ENCODE measurements at regions not wholly inside any gene's neighbourhood (a gene's known extent, or its start where the extent isn't known, plus 50 kb on each side); places are given as distances from the start of the nearest gene placed in this dataset.

DNA sequence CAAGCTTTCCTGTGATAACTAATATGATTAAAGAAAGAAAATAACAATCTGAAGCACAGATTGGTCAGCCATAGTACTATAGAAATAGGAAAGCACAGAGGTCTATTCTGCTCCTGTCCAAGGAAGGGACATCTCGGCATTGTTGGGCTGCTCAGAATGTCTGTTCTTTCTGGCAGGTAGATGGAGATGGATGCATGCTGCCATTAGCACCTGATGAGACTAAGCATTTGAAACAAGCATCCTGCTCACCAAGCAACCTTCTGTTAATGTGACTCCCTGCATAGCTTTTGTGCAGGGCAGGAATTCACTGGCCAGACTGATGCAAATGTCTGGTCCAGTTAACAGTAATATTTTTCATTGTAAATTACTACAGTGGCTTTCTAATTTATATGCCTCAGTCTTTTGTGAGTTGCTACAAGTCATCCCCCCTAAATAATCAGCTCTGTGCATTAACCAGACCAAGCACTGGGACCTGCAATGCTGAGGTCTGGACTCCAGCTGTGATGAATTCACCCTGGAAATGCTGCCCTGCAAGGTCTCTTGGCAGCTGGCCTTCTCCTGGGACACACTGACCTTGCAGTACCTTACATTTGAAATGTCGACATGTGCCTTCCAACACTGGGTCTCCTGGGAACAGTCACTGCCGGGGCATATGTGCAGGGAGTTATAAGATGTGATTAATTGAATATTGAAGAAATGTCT is 1123.7 kb downstream of the IGSF11 start:
- DNase-seq, result no peak

DNA sequence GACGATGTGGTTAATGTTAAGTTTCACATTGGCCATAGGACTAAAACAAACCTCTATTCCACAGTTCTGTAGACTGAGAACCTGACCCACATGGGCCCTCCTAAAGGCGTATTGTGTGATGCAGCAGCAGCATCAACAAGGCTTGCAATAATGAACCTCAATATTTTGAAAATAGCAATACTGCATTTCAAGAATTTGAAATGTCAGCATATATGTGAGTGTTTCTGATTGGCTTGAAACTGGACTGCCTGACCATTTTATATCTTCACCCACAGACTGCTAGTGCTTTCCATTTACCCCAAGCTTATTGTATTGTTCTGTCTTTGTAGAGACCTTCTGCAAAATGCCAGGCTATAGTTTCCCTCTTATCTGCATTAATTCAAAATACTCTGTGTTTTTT is 1122.3 kb downstream of the IGSF11 start:
- DNase-seq, result no peak

DNA sequence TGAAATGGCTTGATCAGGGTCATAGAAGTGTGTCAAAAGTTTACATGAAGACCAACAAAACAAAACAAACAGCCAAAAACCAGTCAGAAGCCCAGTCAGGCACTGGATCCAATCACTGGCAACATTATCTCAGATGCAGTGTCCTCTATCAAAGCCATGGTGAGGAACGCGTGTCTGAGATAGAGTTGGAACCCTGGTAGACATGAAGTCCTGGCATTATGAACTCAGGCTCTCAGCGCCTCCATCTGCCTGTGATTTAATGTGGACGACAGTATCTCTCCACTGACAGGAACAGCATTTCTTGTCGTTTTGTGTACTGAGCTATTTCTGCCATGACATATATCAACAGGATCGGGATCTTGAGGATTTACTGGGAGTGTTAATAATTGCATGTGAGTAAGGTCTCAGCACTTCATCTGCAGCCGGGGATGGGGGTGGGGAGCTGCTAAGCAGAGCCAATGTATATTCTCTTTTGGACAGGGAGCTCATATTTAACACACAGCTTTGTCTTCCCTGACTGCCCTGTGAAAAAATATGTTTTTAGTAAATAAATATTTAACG is 1120.0 kb downstream of the IGSF11 start:
- DNase-seq, result no peak

DNA sequence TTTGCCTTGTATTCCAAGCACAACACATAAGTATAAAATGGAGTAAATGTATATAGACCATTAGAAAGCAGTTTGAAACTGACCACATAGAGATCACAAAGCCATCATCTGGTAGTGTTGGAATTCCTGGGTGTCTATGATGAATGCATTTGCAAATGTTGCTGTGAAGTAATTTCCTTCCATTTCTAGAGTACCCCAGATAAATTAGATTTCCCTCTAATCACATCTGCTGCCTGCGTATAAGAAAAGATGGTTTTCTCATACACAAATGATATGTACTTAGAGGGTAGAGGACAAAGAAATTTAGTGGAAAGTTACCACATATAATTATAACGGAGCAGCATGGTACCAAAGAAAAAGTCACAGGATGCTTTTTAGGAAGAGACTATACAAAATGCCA is 1117.8 kb downstream of the IGSF11 start:
- DNase-seq, result no peak

DNA sequence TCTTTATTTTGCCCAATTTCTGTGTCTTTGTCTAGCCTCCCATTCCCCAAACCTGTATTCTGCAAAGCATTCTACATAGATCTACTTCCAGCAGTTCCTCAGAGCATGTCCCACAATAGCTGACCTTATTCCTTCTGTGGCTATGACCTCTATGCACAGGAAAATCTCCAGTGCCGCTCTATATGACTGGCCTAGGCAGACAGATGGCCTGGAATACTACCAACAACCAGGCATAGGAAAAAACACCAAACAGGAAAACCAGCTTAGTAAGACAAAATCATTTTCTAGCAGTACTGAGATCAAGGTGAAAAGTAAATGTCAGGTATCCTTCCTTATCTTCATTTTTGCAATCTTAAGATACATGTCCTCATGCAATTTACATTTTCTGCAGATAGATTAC is 1115.0 kb downstream of the IGSF11 start:
- DNase-seq, result no peak

- DNase-seq, result no peak
These were observed 1114.3 kb downstream of the IGSF11 start for GRCh38 chr3:117920253-117920898.

DNA sequence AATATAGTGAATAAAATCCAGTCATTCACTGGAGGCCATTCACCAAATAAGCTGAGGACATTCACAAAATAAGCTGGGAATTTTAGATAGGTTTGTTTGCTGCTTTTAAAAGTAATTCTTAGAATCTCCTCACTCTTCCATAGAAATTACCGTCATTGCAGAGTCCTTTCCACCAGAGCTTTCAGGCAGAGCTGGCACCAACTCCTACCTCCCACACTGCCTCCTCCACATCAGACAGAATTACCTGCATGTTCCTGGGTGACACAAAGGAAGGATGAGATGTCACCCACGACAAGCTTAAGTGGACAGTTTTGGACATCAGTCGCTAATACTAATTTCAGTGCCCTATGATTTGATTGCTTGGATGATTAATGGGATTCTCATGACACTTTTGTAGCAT is 1113.2 kb downstream of the IGSF11 start:
- no peak for DNase-seq

DNA sequence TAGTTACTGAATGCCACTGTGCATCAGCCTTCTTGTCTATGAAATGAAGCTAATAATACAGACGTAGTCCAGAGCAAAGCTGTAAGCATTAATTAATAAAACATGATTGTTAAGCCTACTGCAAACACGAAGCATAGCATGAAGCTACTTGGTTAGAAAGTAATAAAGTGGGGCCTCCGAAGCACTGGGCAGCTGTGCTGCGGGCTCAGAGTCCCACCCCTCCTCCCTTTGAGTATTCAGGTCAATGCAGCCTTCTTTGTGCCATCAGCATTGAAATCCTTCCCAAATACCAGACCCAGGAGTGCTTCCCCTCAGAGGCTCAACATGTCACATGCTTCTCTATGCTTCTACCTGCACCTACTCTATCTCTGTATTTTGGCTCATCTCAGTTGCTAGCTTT is 1112.6 kb downstream of the IGSF11 start:
- DNase-seq, result no peak

GRCh38 chr3:117926819-117927218 is 1107.8 kb downstream of the IGSF11 start:
- DNase-seq, result no peak

- no peak for DNase-seq
These were observed 1106.8 kb downstream of the IGSF11 start for GRCh38 chr3:117927825-117928224.

- no peak for DNase-seq
These were observed 1105.8 kb downstream of the IGSF11 start for GRCh38 chr3:117928836-117929235.

- no peak for DNase-seq
These were observed 1102.2 kb downstream of the IGSF11 start for GRCh38 chr3:117932441-117932840.

- no peak for DNase-seq
These were observed 1098.5 kb downstream of the IGSF11 start for GRCh38 chr3:117936159-117936558.

- no peak for DNase-seq
These were observed 1095.7 kb downstream of the IGSF11 start for GRCh38 chr3:117938974-117939373.

- no peak for DNase-seq
These were observed 1095.1 kb downstream of the IGSF11 start for GRCh38 chr3:117939425-117940027.

DNA sequence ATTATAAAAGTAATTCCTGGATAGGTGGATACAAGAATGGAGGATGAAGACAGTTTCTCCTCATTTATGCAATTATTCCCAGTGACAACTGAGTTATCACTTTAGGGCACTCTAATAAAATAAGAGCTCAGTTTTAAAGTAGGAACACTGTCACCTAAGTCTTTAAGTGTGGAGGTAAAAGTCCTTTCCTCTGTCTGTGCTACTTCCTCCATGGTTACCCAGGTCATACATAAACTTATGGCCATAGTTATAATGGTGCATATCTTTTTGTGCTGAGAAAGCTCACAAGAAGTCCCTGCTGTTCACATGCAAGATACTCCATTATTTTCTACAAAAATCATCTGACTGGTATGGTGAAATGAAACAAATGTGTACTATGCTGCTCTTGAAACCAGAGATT is 1093.6 kb downstream of the IGSF11 start:
- DNase-seq, result no peak

GRCh38 chr3:117941756-117942155 is 1092.9 kb downstream of the IGSF11 start:
- no peak for DNase-seq

- DNase-seq, result no peak
These were observed 1080.5 kb downstream of the IGSF11 start for GRCh38 chr3:117954131-117954530.

DNA sequence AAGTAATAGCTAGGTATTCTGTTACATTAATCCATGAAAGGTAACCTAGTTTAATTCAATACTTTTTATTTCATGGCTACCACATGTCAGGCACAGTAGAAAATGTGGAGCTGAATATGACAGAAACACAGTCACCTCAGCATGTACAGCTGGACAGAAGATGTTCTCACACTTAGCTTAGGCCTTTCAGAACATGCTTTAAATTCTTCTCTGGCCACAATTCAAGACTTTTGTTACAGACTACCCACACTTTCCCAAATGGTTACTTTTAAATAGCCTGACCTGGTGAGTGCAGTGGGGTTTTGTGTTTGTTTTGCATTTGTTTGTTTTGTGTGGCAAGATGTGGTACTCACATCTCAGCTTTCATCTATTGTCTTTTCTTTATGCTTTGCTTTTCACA is 1079.5 kb downstream of the IGSF11 start:
- no peak for DNase-seq

DNA sequence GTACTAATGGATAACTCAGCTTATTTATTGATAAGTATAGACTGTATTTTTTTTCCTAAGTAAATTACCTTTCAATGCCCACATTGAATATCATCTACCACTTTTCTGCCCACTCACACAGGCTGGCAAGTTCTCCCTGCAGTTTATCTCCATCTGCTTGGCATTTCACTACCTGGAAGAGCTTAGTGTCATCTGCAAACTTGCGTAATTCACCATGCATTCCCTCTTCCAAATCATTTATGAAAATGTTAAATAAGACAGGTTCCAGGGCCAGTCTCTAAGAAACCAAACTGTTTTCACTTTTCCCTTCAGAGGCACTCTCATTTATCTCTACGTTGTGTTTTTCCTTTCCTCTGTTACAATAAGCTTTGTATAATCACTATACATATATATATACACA is 1076.6 kb downstream of the IGSF11 start:
- DNase-seq, result no peak

DNA sequence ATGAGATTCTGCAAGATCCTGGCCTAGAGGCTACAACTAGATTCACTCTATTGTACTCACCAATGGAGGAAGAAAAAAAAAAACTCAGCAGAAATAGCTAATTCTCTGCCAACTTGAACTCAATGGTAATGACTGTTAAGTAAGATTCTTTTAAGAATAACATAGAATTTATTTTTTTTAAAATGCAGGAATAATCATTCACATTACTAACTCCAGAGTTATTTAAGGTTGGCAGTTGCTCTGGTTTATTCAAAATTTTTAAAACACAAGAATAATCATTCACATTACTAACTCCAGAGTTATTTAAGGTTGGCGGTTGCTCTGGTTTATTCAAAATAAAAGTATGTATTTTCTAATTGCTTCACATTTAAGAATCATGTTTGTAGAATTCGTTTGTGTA is 1071.9 kb downstream of the IGSF11 start:
- no peak for DNase-seq

GRCh38 chr3:117963858-117964257 is 1070.8 kb downstream of the IGSF11 start:
- no peak for DNase-seq

- DNase-seq, result no peak
These were observed 1069.8 kb downstream of the IGSF11 start for GRCh38 chr3:117964814-117965213.
